H1 (cell line): ENCODE measurements at regions not wholly inside any gene's neighbourhood (a gene's known extent, or its start where the extent isn't known, plus 50 kb on each side); places are given as distances from the start of the nearest gene placed in this dataset.

Experiments
- BCL11A ChIP-seq, 2 experiments: IDR thresholded peaks; one replicate each; pipeline ENCODE4 v1.6.1; 2011; ENCODE audit warnings: low read depth in 2 of 2, low read length in 2 of 2, mild to moderate bottlenecking in 2 of 2
- CREB1 ChIP-seq: IDR thresholded peaks from 2 replicates; pipeline ENCODE4 v1.6.1; 2012; ENCODE audit warnings: inconsistent platforms
- EP300 ChIP-seq, 2 experiments: IDR thresholded peaks; 1 replicate in 1 of 2; 2 replicates in 1 of 2; pipeline ENCODE4 v1.6.1; 2011 to 2012; ENCODE audit warnings: low read depth in 2 of 2, low read length in 2 of 2, mild to moderate bottlenecking in 2 of 2, borderline replicate concordance in 1 of 2, inconsistent platforms in 1 of 2, moderate library complexity in 1 of 2
- NRF1 ChIP-seq: IDR thresholded peaks from 2 replicates; pipeline ENCODE4 v1.6.1; 2011; ENCODE audit warnings: mild to moderate bottlenecking, low read depth, low read length, improper control_type of control experiment
- TF ChIP-seq, protein P1 (sequence below), 3 experiments: IDR thresholded peaks; 1 replicate in 2 of 3; 2 replicates in 1 of 3; pipeline versions ENCODE4 v1.5.1 to v1.6.1; 2011; ENCODE audit warnings: low read length in 3 of 3, mild to moderate bottlenecking in 3 of 3, inconsistent platforms in 2 of 3, low read depth in 1 of 3, moderate library complexity in 1 of 3; ENCODE audit not compliant: insufficient read depth in 1 of 3; ENCODE audit errors: control extremely low read depth in 1 of 3
- TF ChIP-seq, protein P2 (sequence below): IDR thresholded peaks from 2 replicates; pipeline ENCODE4 v1.6.1; 2011; ENCODE audit warnings: low read length, improper control_type of control experiment

DNA sequence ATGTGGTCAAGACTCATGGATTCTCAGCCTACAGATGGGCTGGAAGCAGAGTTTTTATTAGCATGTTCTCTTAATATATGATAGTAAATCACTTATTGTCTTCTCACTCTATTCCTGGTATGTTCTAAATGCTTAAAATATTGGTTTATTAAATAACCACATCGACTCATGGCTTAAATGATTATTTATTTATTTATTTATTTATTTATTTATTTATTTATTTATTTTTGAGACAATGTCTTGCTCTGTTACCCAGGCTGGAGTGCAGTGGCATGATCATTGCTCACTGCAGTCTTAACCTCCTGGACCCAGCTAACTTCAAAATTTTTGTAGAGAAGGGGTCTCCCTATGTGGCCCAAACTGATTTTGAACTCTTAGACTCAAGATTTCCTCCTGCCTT is 457.2 kb upstream of the TNC start:
- TF ChIP-seq, protein P1, sequence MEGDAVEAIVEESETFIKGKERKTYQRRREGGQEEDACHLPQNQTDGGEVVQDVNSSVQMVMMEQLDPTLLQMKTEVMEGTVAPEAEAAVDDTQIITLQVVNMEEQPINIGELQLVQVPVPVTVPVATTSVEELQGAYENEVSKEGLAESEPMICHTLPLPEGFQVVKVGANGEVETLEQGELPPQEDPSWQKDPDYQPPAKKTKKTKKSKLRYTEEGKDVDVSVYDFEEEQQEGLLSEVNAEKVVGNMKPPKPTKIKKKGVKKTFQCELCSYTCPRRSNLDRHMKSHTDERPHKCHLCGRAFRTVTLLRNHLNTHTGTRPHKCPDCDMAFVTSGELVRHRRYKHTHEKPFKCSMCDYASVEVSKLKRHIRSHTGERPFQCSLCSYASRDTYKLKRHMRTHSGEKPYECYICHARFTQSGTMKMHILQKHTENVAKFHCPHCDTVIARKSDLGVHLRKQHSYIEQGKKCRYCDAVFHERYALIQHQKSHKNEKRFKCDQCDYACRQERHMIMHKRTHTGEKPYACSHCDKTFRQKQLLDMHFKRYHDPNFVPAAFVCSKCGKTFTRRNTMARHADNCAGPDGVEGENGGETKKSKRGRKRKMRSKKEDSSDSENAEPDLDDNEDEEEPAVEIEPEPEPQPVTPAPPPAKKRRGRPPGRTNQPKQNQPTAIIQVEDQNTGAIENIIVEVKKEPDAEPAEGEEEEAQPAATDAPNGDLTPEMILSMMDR (IDR thresholded peaks at IDR 0.05; ENCODE audit: control extremely low read depth in 1 of 3, insufficient read depth in 1 of 3, low read depth in 1 of 3, low read length in 3 of 3): no peak
- TF ChIP-seq NRF1: no peak
- no peak for TF ChIP-seq BCL11A (IDR thresholded peaks at IDR 0.05; ENCODE audit: low read depth in 2 of 2, low read length in 2 of 2)
- no peak for TF ChIP-seq EP300 (IDR thresholded peaks at IDR 0.05; ENCODE audit: borderline replicate concordance in 1 of 2, low read depth in 2 of 2, low read length in 2 of 2)
- TF ChIP-seq CREB1: no peak
- TF ChIP-seq, protein P2, sequence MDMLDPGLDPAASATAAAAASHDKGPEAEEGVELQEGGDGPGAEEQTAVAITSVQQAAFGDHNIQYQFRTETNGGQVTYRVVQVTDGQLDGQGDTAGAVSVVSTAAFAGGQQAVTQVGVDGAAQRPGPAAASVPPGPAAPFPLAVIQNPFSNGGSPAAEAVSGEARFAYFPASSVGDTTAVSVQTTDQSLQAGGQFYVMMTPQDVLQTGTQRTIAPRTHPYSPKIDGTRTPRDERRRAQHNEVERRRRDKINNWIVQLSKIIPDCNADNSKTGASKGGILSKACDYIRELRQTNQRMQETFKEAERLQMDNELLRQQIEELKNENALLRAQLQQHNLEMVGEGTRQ: no peak
